HG02763 (cell line): ENCODE measurements at regions not wholly inside any gene's neighbourhood (a gene's known extent, or its start where the extent isn't known, plus 50 kb on each side); places are given as distances from the start of the nearest gene placed in this dataset.
"Not testable (repeated sequence)": the region's sequence is repeated elsewhere in the genome, so short reads cannot be mapped to it uniquely, and the experiment has no call there.

Experiments used
- ATAC-seq: cut with Tn5 transposase; IDR thresholded peaks from one replicate; pipeline ENCODE4 v1.9.1; 2021; ENCODE audit warnings: mild to moderate bottlenecking, moderate library complexity; ENCODE audit not compliant: unreplicated experiment

DNA sequence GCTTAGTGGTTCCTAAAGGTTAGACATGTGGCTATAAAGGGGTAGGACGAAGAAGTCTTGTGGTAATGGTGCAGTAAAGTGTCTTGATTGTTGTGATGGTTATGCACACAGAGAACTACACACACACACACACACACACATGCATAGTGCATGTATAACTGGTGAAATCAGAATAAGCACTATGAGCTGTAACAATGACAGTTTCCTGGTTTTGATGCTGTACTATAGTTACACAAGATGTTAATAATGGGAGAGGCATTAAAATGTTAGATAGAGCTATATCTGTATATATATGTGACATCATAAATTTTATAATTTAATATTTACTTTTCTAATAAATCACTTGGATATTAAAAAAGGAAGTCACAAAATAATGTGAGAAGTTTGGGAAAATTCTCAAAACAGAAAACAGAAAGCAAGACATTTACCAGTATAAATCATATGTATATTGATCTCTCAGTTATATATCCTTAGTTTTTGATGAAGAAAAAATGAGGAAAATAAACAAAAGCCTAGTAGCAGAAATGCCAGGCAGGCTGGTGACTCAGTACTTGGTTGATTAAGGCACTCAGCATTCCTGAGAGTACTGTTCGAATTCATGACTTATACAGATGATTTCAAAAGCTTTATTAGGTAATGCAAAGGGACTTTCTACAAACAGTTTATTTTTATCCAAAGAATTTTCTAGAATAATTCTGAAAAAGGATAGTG, 350.5 kb upstream of the DAB2 start:
- ATAC-seq = no peak

DNA sequence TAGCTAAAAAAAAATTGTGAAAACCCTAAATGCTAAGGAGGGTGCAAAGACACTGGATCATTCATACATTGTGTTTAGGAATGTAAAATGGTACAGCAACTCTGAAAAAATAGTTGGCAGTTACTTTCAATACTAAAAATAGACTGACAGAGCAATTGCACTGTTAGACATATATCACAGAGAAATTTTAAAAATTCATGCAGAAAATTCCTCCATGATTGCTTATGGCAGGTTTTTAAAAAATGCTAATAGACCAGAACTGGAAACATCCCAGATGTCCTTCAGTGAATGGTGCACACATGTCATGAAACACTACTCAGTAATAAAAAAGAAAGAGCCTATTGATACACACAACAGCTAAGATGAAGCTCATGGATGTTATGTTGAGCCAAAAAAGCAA, 349.8 kb upstream of the DAB2 start:
- no peak for ATAC-seq

GRCh38 chr5:39772307-39772706, 347.5 kb upstream of the DAB2 start:
- no peak for ATAC-seq

- ATAC-seq = no peak
Observed at GRCh38 chr5:39767916-39768315, 343.1 kb upstream of the DAB2 start.

DNA sequence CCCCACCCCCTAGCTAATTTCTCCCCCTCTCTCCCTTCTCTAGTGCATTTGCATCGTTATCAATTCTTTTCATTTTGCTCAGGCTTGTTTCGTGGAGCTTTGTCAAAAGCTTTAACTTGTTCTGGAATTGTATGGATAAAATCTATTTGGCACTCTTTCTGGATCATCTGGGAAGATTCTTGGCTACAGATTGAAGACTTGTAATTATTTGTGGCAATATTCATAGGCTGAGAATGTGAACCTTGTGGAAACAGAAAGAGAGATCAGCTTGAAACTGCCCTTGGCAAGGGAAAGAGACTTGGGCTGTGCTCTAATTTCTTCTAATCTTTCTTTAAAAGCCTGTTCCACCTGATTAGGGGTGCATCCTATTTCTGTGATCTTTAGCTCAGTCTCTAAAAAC, 340.6 kb upstream of the DAB2 start:
- no peak for ATAC-seq

DNA sequence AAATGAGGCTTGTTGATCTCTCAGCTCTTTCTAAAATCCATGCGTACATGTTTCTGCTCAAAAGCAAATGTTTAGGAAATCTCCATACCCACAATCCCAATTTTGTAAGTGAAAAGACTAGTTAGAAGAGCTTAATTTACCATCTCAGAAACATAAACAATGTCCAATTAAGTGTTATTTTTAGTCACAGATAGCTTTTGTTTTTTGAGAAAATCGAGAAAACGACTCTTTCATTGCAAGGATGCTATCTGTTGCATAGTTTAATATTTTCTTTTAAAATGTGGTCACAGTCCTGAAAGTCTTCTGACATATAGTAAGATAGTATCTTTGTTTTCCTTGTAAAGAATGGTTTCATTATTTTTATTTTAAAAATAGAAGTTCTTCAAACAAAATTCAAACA, 338.0 kb upstream of the DAB2 start:
- no peak for ATAC-seq

- no peak for ATAC-seq
Observed at GRCh38 chr5:39761199-39761950, 336.6 kb upstream of the DAB2 start.

DNA sequence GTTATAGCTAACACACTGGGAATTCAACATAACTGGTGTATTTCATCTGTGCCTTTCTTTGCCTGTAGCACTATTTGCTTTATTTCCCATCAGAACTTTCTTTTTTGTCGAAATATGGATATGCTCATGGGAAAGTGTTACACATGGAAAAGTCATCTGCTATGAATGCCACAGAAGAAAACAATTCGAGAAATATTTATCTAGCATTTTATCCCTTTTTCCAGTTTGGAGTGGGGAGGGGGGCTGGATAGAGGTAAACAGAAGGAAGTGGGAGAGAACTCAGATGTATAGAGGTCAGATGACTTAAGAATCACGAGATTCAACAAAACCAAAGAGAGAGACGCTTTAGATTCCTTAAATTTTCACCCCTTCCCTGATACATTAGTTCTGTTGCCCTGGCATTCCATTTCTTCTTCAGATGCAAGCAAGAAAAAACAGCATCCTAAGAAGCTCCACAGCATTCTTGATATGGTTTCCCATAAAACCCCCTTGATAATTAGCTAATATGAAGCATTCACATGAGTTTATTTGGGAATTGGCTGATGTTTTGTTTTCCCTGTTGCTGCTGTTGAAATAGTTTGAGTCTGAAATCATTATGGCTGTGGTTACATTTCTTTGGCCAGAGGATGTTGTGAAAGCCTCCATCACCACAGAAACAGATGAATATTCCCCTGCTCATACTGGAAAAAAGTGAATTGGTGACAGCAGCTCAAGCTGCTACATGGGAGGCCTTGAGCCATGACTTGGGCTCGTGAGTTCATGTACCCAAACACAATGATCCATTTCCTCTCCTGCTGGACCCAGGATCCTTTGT, 335.8 kb upstream of the DAB2 start:
- ATAC-seq = no peak

DNA sequence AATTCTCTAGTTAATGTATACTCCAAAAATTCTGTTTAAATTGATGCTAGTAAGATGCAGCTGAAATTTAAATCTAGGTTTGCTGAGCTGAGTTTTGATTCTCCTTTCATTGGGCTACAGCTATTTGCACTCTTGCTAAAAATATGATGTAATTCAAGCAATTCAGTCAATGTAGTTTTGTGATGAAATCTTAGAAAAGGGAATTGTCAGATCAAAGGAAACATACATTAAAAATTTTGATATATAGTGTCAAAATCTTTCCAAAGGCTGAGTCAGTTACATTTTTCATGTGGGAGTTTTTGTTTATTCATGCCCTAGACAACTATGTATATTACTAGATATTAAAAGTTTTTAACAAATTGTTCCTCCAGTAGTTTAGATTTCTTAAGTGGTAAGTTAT, 334.9 kb upstream of the DAB2 start:
- ATAC-seq = no peak

DNA sequence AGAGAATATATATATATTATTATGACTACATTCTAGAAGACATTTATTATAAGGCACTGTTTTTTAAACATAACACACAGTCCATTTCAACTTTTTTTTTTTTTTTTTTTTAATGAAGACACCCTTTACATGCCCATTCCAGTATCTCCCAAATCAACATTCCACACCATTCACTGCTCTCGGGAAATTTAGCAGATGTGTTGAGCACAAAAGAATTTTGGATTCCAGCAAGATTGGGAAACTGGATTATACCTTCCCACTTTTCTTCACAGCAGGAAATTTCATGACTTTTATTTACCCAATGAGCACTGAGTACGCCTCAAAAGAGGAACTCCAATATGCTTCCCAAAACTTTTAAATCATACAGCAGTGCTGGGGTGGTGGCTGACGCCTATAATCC, 333.6 kb upstream of the DAB2 start:
- no peak for ATAC-seq

- no peak for ATAC-seq
Observed at GRCh38 chr5:39757131-39757530, 332.4 kb upstream of the DAB2 start.

GRCh38 chr5:39755986-39756385, 331.2 kb upstream of the DAB2 start:
- ATAC-seq = no peak

DNA sequence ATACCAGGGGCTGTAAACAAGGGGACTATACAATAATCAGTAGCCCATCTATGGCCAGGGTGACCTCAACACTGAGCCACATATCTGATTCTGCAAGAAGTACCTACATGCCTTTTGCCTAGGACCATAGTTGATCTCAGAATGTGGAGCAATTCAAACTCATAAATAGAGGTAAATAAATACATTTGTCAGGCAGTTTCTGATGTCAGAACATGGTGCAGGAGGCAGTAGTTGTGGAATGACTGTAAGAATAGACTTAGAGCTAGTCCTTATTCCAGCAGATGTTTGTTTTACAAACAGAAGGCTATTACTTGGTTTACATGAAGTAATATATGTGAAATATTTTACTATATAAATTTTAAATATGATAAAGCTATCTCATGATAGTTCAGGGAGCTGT, 330.7 kb upstream of the DAB2 start:
- no peak for ATAC-seq

DNA sequence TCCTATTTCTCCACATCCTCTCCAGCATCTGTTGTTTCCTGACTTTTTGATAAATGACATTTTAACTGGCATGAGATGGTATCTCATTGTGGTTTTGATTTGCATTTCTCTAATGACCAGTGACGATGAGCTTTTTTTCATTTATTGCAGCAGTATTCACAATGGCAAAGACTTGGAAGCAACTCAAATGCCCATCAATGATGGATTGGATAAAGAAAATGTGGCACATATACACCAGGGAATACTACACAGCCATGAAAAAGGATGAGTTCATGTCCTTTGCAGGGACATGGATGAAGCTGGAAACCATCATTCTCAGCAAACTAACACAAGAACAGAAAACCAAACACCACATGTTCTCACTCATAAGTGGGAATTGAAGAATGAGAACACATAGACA, 329.0 kb upstream of the DAB2 start:
- ATAC-seq = not testable (repeated sequence)

GRCh38 chr5:39750661-39751060, 325.9 kb upstream of the DAB2 start:
- no peak for ATAC-seq

DNA sequence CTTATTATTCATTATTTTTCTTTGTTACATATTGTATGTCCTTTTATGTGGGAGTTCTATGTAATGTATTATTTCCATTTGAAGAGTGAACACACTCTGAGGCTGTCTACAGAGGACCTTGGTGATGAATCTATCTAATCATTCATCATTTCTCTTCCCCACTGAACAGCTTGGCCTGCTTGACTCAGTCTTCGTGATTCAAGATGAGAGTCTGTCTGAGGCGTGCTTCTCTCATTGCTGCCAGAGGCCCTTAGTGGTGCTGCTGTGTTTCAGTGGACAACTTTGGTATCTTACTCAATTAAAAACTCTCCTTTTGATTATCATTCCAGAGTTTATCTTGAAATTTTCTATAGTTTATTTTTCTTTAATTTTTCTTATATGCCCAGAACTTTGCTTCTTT, 318.1 kb upstream of the DAB2 start:
- no peak for ATAC-seq

DNA sequence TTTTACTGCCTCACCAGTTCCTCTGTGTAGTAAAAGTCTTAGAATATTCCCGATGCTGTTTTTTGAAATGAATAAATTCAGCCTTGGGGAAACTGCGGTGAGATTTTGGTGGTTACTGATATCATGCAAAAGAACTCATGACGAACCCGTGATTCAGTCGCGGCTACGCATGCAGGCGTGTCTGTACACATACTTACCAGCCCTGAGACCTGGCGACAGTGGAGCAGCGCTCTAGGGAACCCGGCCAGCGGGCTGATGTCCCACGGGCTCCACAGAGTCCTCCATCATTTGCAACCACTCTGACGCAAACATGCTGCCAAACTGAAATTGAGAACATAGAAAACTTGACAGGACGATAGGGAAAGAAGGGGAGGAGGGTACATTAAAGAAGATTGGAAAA, 315.6 kb upstream of the DAB2 start:
- ATAC-seq = no peak

- no peak for ATAC-seq
Observed at GRCh38 chr5:39732166-39732565, 307.4 kb upstream of the DAB2 start.

DNA sequence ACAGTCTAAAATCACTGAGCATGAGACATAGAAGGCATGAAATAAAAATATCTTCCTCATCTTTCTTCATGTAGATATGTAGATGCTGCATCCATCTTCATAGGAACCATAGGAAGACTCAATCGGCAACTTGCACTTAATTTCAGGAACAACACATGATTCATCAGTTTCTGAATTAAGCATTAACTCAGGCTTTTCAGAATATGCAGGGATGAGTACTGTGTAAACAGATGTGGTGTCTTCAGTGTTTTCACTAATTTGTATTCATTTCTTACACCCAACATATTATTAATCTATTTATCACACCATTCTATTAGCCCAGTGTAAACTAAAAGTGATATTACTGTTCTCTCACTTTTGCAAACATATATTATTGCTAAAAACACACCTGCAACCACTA, 305.9 kb upstream of the DAB2 start:
- ATAC-seq = no peak

DNA sequence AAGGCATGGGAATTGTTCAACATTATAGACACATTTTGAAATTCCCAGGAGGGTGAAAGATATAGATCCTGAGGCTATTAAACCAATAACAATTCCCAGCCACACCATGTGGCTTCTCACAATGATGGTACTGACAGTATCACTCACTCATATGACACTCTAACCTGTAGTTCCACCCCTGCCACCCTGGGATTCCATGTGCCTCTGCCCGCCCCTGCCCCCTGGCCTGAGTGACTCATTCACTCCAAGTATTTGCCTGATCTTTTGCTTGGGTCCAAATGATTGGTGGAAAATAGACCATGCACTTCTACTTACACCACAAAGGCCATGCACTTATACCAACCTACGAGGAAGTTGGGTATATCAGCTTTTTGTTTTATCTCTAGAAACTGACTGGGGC, 305.2 kb upstream of the DAB2 start:
- no peak for ATAC-seq

- no peak for ATAC-seq
Observed at GRCh38 chr5:39726467-39726866, 301.7 kb upstream of the DAB2 start.

- no peak for ATAC-seq
Observed at GRCh38 chr5:39721394-39721793, 296.6 kb upstream of the DAB2 start.
